ENCODE measurements at regions not wholly inside any gene's neighbourhood (a gene's known extent, or its start where the extent isn't known, plus 50 kb on each side); places are given as distances from the start of the nearest gene placed in this dataset.

GRCh38 chr3:13207578-13207922 lies 134.3 kb upstream of the IQSEC1 start:
- H3K36me3 ChIP-seq (ENCODE audit: control insufficient read depth in 2 of 2, insufficient read depth in 2 of 2, low read length in 1 of 2), result no peaks in the 10 kb centered on the region
- CTCF ChIA-PET, result interaction anchor here (1.2 to 1.4 kb wide), 2 partner anchors 9 to 22 kb away, joined by 3 read pairs; no protein-coding TSS in a partner anchor
- FAIRE-seq, result no peak
- ATAC-seq, result no peak
- no peaks in the 10 kb centered on the region for H4K20me1 ChIP-seq (ENCODE audit: control insufficient read depth, insufficient read depth)
- in situ Hi-C loops (cut with MboI) (no loop called here), intact Hi-C loops (cut with micrococcal nuclease; ENCODE audit: unreplicated experiment) (no loop called here)
- WGBS (ENCODE audit: insufficient coverage, insufficient replicate concordance, low lambda C conversion rate, missing lambda C conversion rate), result 51% methylated on average over 9 of the region's 9 CpGs
- H3K9ac ChIP-seq (ENCODE audit: control insufficient read depth, insufficient read depth, low read length), result no peak overlapping the region
- POLR2A ChIA-PET, result no interaction called here
- SMC1A ChIA-PET (ENCODE audit: uncharacterized antibody, unreplicated experiment), result interaction anchor here (1.5 kb wide), 1 partner anchor 9 kb away, joined by 3 read pairs; no protein-coding TSS in a partner anchor
- TF ChIP-seq ZNF384 (IDR thresholded peaks at IDR 0.05; ENCODE audit: borderline replicate concordance, low read depth, low read length) (no peak), STAT1 (conservative IDR thresholded peaks at IDR 0.05) (no peak), BHLHE40 (IDR thresholded peaks at IDR 0.05; ENCODE audit: borderline replicate concordance in 1 of 2, low read depth in 2 of 2, low read length in 1 of 2) (no peak), CREB1 (IDR thresholded peaks at IDR 0.05; ENCODE audit: low read depth) (no peak), HCFC1 (IDR thresholded peaks at IDR 0.05; ENCODE audit: low read length) (no peak), RBBP5 (conservative IDR thresholded peaks at IDR 0.05) (no peak), NFIC (IDR thresholded peaks at IDR 0.05; ENCODE audit: low read depth, low read length) (no peak), DPF2 (IDR thresholded peaks at IDR 0.05) (no peak), SUPT20H (IDR thresholded peaks at IDR 0.05; ENCODE audit: borderline replicate concordance, control insufficient read depth, low read depth, low read length) (no peak), POLR2AphosphoS2 (IDR thresholded peaks at IDR 0.05; ENCODE audit: low read depth, low read length) (no peak), MTA2 (IDR thresholded peaks at IDR 0.05; ENCODE audit: low read depth) (no peak), SUZ12 (IDR thresholded peaks at IDR 0.05; ENCODE audit: unreplicated experiment) (no peak), SREBF2 (IDR thresholded peaks at IDR 0.05; ENCODE audit: low read length) (no peak), POLR2AphosphoS5 (IDR thresholded peaks at IDR 0.05; ENCODE audit: low read length) (no peak), IKZF1 (conservative IDR thresholded peaks at IDR 0.05) (no peak)
- TF ChIP-seq, protein P1, sequence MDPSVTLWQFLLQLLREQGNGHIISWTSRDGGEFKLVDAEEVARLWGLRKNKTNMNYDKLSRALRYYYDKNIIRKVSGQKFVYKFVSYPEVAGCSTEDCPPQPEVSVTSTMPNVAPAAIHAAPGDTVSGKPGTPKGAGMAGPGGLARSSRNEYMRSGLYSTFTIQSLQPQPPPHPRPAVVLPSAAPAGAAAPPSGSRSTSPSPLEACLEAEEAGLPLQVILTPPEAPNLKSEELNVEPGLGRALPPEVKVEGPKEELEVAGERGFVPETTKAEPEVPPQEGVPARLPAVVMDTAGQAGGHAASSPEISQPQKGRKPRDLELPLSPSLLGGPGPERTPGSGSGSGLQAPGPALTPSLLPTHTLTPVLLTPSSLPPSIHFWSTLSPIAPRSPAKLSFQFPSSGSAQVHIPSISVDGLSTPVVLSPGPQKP (IDR thresholded peaks at IDR 0.05; ENCODE audit: low read depth, low read length), result no peak
- TF ChIP-seq, protein P2, sequence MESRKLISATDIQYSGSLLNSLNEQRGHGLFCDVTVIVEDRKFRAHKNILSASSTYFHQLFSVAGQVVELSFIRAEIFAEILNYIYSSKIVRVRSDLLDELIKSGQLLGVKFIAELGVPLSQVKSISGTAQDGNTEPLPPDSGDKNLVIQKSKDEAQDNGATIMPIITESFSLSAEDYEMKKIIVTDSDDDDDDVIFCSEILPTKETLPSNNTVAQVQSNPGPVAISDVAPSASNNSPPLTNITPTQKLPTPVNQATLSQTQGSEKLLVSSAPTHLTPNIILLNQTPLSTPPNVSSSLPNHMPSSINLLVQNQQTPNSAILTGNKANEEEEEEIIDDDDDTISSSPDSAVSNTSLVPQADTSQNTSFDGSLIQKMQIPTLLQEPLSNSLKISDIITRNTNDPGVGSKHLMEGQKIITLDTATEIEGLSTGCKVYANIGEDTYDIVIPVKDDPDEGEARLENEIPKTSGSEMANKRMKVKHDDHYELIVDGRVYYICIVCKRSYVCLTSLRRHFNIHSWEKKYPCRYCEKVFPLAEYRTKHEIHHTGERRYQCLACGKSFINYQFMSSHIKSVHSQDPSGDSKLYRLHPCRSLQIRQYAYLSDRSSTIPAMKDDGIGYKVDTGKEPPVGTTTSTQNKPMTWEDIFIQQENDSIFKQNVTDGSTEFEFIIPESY (IDR thresholded peaks at IDR 0.05), result no peak
- TF ChIP-seq, protein P3, sequence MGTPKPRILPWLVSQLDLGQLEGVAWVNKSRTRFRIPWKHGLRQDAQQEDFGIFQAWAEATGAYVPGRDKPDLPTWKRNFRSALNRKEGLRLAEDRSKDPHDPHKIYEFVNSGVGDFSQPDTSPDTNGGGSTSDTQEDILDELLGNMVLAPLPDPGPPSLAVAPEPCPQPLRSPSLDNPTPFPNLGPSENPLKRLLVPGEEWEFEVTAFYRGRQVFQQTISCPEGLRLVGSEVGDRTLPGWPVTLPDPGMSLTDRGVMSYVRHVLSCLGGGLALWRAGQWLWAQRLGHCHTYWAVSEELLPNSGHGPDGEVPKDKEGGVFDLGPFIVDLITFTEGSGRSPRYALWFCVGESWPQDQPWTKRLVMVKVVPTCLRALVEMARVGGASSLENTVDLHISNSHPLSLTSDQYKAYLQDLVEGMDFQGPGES (IDR thresholded peaks at IDR 0.05), result no peak
- BruUV-seq (replicated peaks), result no TSS peak
- H3K27me3 ChIP-seq (replicated peaks in 1 of 2; ENCODE audit: control insufficient read depth in 2 of 2, insufficient read depth in 2 of 2, low read length in 1 of 2), result peaks cover 2 to 7% of the 10 kb centered on the region in 2 experiments; a peak in 3 of 4 replicates
- H3K27ac ChIP-seq (ENCODE audit: control insufficient read depth, insufficient read depth), result no peak overlapping the region
- H3K4me2 ChIP-seq (ENCODE audit: control insufficient read depth, insufficient read depth), result no peak overlapping the region
- H3K4me1 ChIP-seq (ENCODE audit: control insufficient read depth, insufficient read depth, low read length), result no peaks in the 10 kb centered on the region
- RAD21 ChIA-PET (ENCODE audit: unreplicated experiment), result no interaction called here
- no peak for DNase-seq (ENCODE audit: low read depth, low spot score)
- no peak overlapping the region for H2AFZ ChIP-seq (ENCODE audit: control insufficient read depth, low read depth, low read length)
- H3K9me3 ChIP-seq (replicated peaks; ENCODE audit: control insufficient read depth, insufficient read depth, low read length), result no peaks in the 10 kb centered on the region
- no peak overlapping the region for H3K4me3 ChIP-seq
- no peaks in the 10 kb centered on the region for H3K79me2 ChIP-seq (ENCODE audit: control insufficient read depth, insufficient read depth, low read length)
